ENCODE measurements at regions not wholly inside any gene's neighbourhood (a gene's known extent, or its start where the extent isn't known, plus 50 kb on each side); places are given as distances from the start of the nearest gene placed in this dataset.

DNA sequence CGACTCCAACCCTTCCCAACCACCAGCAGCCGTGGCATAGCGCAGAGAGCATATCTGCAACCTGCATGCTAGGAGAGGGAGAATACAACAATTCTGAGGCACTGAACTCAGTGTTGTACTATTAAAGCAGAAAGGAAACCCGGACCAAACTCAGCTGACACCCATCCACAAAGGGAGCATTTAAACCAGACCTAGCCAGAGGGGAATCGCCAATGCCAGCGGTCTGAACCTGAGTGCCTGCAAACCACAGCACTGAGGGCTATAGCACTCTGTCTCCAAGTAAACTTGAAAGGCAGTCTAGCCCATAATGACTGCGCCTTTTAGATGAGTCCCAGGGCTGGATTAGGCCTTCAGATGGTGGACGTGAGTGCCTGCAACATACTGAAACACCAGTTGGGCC, 494.4 kb upstream of the PTPRD start:
- ATAC-seq (ENCODE audit: low read depth), result no peak
- ChIA-PET POLR2A (no interaction called here), CTCF (no interaction called here)
- Mint-ChIP-seq H3K9me3 (ENCODE audit: insufficient read depth) (no peaks in the 10 kb centered on the region), H3K27ac (no peak overlapping the region), H3K27me3 (no peaks in the 10 kb centered on the region), H3K4me1 (no peaks in the 10 kb centered on the region), H3K4me3 (no peak overlapping the region)
- no peak overlapping the region for H3K27ac ChIP-seq (ENCODE audit: low read length in 2 of 2)
- H3K27me3 ChIP-seq (replicated peaks in 1 of 4; ENCODE audit: control extremely low read depth in 1 of 4, control insufficient read depth in 3 of 4, insufficient read depth in 4 of 4, low read length in 3 of 4), result no peaks in the 10 kb centered on the region
- DNase-seq, result no peak
- H3K4me3 ChIP-seq (ENCODE audit: control extremely low read depth in 1 of 5, extremely low read depth in 1 of 5, insufficient read depth in 1 of 5, low read depth in 2 of 5, low read length in 4 of 5), result no peak overlapping the region
- H3K9ac ChIP-seq (ENCODE audit: low read length), result no peak overlapping the region
- intact Hi-C loops (cut with micrococcal nuclease), result no loop called here
- H3K36me3 ChIP-seq (replicated peaks in 1 of 2; ENCODE audit: control extremely low read depth in 1 of 2, control insufficient read depth in 1 of 2, extremely low read depth in 1 of 2, insufficient read depth in 2 of 2, low read length in 1 of 2), result no peaks in the 10 kb centered on the region
- no peaks in the 10 kb centered on the region for H3K79me2 ChIP-seq (ENCODE audit: control insufficient read depth, insufficient read depth, low read length)
- H3K9me3 ChIP-seq (ENCODE audit: control extremely low read depth in 1 of 3, control insufficient read depth in 2 of 3, insufficient read depth in 1 of 3, low read length in 2 of 3), result peaks cover 0 to 4% (median 0%) of the 10 kb centered on the region in 3 donors
- no peaks in the 10 kb centered on the region for H4K20me1 ChIP-seq (ENCODE audit: control insufficient read depth, insufficient read depth, low read length, poor library complexity, severe bottlenecking)
- no peak overlapping the region for H3K4me2 ChIP-seq (replicated peaks; ENCODE audit: low read depth, low read length, poor library complexity, severe bottlenecking)
- TF ChIP-seq, protein P1, sequence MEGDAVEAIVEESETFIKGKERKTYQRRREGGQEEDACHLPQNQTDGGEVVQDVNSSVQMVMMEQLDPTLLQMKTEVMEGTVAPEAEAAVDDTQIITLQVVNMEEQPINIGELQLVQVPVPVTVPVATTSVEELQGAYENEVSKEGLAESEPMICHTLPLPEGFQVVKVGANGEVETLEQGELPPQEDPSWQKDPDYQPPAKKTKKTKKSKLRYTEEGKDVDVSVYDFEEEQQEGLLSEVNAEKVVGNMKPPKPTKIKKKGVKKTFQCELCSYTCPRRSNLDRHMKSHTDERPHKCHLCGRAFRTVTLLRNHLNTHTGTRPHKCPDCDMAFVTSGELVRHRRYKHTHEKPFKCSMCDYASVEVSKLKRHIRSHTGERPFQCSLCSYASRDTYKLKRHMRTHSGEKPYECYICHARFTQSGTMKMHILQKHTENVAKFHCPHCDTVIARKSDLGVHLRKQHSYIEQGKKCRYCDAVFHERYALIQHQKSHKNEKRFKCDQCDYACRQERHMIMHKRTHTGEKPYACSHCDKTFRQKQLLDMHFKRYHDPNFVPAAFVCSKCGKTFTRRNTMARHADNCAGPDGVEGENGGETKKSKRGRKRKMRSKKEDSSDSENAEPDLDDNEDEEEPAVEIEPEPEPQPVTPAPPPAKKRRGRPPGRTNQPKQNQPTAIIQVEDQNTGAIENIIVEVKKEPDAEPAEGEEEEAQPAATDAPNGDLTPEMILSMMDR (IDR thresholded peaks at IDR 0.05), result no peak
- no peak for TF ChIP-seq EZH2 (IDR thresholded peaks at IDR 0.05; ENCODE audit: borderline replicate concordance, insufficient read depth, low read depth, low read length, poor library complexity, severe bottlenecking)
- 76% methylated on average over 6 of the region's 8 CpGs for WGBS (ENCODE audit: insufficient coverage)
- no peak overlapping the region for H2AFZ ChIP-seq (ENCODE audit: insufficient read depth, low read depth, low read length, poor library complexity, severe bottlenecking)
- no peaks in the 10 kb centered on the region for H3K4me1 ChIP-seq (ENCODE audit: control insufficient read depth in 2 of 2, insufficient read depth in 2 of 2, low read length in 2 of 2)

DNA sequence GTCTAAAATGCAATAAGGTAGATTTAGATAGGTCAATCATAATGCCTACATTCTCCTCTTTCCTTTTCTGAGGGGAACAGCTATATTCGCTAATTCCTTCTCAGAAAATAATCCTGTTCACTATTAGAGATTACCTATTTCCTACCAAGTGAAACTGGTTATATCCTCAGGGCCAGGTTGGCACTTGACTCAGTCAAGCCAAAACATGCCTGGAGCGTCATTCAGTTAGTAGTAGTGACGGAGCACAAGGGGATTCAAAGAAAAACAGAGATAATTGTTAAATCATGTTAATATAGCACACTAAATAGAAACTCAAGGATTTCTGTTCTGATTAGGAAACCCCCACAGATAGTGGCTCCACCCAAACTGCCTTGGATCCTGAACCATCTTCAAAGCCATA, 515.4 kb upstream of the PTPRD start:
- H3K27ac ChIP-seq (ENCODE audit: low read length in 2 of 2), result no peak overlapping the region
- no peak overlapping the region for H3K9ac ChIP-seq (ENCODE audit: low read length)
- no peaks in the 10 kb centered on the region for H3K36me3 ChIP-seq (replicated peaks in 1 of 2; ENCODE audit: control extremely low read depth in 1 of 2, control insufficient read depth in 1 of 2, extremely low read depth in 1 of 2, insufficient read depth in 2 of 2, low read length in 1 of 2)
- no peaks in the 10 kb centered on the region for H3K4me1 ChIP-seq (ENCODE audit: control insufficient read depth in 2 of 2, insufficient read depth in 2 of 2, low read length in 2 of 2)
- H4K20me1 ChIP-seq (ENCODE audit: control insufficient read depth, insufficient read depth, low read length, poor library complexity, severe bottlenecking), result no peaks in the 10 kb centered on the region
- TF ChIP-seq, protein P1 (IDR thresholded peaks at IDR 0.05), result no peak
- no peak for TF ChIP-seq EZH2 (IDR thresholded peaks at IDR 0.05; ENCODE audit: borderline replicate concordance, insufficient read depth, low read depth, low read length, poor library complexity, severe bottlenecking)
- H3K79me2 ChIP-seq (ENCODE audit: control insufficient read depth, insufficient read depth, low read length), result no peaks in the 10 kb centered on the region
- POLR2A ChIA-PET, result no interaction called here
- no peak overlapping the region for H3K4me3 ChIP-seq (ENCODE audit: control extremely low read depth in 1 of 5, extremely low read depth in 1 of 5, insufficient read depth in 1 of 5, low read depth in 2 of 5, low read length in 4 of 5)
- H3K4me3 Mint-ChIP-seq, result no peak overlapping the region
- no peaks in the 10 kb centered on the region for H3K9me3 ChIP-seq (ENCODE audit: control extremely low read depth in 1 of 3, control insufficient read depth in 2 of 3, insufficient read depth in 1 of 3, low read length in 2 of 3)
- WGBS (ENCODE audit: insufficient coverage), result no CpG with 5 or more reads among the region's 3 CpGs
- no peaks in the 10 kb centered on the region for H3K4me1 Mint-ChIP-seq
- ATAC-seq (ENCODE audit: low read depth), result no peak
- H3K27ac Mint-ChIP-seq, result no peak overlapping the region
- H3K27me3 ChIP-seq (replicated peaks in 1 of 4; ENCODE audit: control extremely low read depth in 1 of 4, control insufficient read depth in 3 of 4, insufficient read depth in 4 of 4, low read length in 3 of 4), result no peaks in the 10 kb centered on the region
- H3K4me2 ChIP-seq (replicated peaks; ENCODE audit: low read depth, low read length, poor library complexity, severe bottlenecking), result no peak overlapping the region
- DNase-seq, result no peak
- no peak overlapping the region for H2AFZ ChIP-seq (ENCODE audit: insufficient read depth, low read depth, low read length, poor library complexity, severe bottlenecking)
- H3K9me3 Mint-ChIP-seq (ENCODE audit: insufficient read depth), result no peaks in the 10 kb centered on the region
- CTCF ChIA-PET, result no interaction called here
- H3K27me3 Mint-ChIP-seq, result no peaks in the 10 kb centered on the region
- intact Hi-C loops (cut with micrococcal nuclease), result no loop called here

Measured in B cell (primary cell).